DMS153 (cell line): ENCODE measurements at regions not wholly inside any gene's neighbourhood (a gene's known extent, or its start where the extent isn't known, plus 50 kb on each side); places are given as distances from the start of the nearest gene placed in this dataset.
"Not testable (repeated sequence)": the region's sequence is repeated elsewhere in the genome, so short reads cannot be mapped to it uniquely, and the experiment has no call there.

Experiments
- DNase-seq: peaks from one replicate; lab custom pipeline; 2025; lab: John Stamatoyannopoulos, UW

DNA sequence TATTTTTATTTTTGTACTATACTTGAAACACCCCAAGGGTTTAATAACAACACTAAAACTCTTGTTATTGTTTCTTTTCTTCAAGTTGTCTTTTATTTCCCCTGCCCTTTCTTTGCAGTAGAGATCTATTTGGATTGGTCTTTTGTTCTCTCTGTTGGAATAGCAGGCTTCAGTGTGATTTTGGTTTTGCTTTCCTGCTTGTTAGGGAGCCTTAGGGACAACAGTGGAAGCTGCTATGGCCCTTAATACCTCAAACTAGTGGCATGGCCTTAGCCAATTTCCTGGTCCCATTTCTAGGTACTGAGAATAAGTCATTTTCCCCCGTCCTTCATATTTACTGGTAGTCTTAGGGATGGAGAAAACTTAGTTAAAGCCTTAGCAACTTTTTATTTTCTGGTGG lies 535.4 kb upstream of the NDST4 start:
- no peak for DNase-seq

DNA sequence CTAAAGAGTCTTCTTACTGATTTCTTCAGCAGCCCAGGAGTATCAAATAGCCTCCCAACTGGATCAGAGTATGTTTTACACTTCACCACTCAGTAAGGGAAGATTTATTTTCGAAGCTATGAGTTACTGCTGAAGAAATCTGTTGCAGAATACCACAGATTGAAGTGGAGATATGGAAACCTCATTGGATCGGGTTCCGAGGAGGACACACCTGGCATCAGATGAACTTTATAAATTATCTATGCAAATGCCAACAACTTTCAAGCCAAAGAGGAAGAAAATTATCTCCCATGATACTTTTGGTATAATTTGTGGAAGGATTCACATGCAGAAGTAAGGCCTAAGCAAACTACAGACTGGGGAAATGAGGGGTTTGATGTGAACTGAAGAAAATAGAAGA lies 515.9 kb upstream of the NDST4 start:
- DNase-seq = no peak

DNA sequence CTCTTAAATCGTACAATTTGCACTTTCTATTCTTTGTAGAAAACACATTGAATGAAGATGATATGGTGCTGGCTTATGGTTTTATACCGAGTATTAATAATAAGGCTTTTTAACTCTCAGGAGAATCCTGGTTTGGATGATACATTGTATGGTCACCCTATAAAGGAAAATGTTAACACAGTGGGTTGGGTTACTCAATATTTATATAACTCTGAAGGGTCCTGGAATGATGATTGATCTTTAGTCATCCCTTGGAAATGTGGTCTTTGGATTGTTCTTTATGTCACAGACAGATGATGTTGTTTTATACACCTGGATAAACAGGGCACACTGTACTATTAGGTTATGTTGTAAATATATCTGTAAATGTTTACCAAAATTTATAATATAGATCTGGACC lies 496.2 kb upstream of the NDST4 start:
- DNase-seq = no peak

DNA sequence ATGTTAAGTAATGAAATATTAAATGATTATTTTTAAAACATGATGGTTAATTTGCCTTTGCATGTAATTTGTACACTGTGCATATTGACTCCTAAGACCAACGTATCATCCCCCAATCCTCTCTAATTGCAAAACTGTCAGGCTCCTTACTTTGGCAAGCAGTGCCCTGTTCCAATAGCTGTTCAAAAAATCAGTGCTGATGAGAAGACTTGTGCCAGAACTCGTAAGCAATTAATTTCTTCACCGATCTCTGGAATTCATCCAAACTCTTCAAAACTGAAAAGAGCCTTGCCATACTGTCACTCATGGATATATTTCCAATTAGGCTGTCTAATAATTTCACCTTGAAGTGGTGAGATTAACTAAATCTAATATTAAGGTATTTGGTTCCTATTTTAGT lies 493.9 kb upstream of the NDST4 start:
- DNase-seq = no peak

DNA sequence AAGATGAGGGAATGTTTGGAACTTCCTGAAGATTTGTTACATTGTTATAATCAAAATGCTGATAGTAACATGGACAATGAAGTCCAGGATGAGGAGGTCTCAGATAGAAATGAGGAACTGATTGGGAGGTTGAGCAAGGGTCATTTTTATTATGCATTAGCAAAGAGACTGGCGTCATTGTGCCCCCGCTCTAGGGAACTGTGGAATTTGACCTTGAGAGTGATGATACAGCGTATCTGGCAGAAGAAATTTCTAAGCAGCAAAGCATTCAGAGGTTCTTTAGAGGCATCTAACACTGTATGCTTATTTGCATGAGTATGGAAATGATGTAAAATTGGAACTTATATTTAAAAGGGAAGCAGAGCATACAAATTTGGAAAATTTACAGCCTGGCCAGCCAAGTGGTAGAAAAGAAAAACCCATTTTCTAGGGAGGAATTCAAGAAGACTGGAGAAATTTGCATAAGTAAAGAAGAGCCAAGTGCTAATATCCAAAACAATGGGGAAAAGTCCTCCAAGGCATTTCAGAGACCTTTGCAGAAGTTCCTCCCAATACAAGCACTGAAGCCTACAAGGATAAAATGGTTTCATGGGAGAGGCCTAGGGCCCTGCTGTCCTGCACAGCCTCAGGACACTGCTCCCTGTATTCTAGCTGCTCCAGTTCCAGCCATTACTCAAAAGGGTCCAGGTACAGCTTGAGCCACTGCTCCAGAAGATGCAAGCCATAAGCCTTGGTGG lies 483.0 kb upstream of the NDST4 start:
- DNase-seq = no peak

DNA sequence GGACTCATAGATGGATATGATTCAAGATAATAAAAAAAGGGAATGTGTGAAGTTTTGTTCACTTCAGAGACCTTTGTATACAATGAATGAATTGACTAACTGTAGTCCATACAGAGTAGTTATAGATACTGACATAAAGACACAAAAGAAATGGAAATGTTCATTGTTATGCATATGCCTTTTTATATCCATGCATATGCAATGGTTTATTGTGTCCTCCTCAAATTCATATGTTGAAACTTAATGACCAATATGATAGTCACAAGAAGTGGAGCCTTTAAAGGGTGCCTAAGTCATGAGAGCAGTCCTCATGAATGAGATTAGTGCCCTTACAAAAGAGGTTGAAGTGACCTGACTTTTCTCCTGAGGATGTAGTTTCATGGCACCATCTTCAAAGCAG lies 467.5 kb upstream of the NDST4 start:
- no peak for DNase-seq

DNA sequence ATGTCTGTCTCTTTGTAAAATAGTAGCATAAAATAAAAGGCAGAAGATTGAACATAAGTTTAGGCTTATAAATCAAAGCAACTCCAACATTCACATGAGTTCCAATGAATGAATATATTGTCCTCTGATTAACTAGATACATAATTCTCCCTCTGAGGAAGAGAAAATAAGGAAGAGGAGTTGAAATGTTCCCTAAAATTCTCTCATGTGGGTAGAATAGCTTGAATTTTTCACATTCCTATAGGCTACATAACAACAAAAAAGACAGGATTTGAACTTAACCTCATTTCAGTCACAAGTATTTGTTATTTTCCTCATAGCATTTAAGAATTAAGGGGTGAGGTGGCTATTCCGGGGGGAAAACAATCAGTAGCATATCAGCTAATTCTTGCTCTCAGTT lies 462.4 kb upstream of the NDST4 start:
- no peak for DNase-seq

DNA sequence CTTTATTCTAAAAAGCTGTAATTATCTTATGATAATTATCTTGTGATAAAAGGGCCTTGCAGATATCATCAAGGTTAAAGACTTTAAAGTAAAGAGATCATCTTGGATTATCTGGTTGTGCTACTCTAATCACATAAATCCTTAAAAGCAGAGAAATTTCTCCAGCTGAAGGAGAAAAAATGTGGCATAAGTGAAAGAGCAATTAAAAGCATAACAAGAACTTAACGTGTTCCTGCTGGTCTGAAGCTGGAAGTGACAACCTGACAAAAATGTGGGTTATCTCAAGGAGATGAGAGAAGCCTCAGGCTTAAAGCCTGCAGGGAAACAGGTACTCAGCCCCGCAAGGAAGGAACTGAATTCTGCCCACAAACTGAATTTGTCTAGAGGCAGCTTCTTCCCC lies 449.1 kb upstream of the NDST4 start:
- no peak for DNase-seq

DNA sequence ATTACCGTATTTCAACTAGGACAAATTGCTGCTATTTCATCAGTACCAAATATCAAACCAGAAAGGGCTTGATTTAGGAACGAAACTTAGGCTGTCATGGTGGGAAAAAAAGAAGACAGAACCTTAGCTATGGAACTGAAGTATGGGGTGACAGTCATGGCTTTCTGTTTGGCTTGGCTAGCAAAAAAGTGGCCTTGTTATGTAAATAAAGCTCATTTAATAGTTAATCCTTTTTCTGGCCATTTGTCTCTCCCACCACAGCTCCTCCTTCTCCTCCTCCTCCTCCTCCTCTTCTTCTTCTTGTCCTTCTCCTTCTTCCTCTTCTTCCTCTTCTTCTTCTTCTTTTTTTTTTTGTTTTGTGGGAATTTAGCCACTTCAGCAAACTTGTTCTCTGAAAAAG lies 434.7 kb upstream of the NDST4 start:
- DNase-seq = no peak

DNA sequence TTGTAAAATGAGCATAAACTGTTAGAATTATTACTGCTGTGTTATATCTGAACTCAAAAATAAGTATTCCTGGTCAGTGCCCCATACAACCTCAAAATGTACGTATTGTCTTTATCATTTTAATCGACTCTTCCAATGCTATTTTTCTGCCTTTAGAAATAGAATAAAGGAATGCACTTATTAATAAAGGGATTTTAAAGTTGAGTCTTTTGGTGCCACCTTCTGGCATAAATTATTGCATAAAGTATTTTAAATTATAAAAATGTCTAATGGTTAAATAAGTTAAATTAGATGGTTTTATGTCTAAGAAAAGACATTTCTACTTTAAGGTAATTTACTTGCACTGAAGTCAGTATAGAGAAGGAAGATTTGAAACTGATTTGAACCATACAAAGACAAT lies 424.0 kb upstream of the NDST4 start:
- peak; percentile 14 for DNase-seq

DNA sequence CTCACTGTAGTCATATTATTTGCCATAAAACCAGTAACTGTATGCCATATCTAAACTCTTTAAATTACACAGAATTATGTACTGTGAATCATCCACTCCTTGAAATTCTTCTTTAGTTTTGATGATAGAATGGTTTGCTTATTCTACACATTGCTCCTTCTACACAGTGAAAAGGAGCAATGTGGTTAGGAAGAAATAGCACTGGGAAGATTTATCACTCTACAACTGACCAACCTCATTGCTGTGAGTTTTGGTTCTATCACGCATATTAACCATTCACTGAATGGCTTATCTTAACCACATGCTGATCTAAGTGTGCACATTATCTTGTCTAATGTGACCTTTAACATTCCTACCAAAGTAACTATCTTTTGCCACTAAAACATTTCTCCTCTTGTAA lies 415.7 kb upstream of the NDST4 start:
- no peak for DNase-seq

DNA sequence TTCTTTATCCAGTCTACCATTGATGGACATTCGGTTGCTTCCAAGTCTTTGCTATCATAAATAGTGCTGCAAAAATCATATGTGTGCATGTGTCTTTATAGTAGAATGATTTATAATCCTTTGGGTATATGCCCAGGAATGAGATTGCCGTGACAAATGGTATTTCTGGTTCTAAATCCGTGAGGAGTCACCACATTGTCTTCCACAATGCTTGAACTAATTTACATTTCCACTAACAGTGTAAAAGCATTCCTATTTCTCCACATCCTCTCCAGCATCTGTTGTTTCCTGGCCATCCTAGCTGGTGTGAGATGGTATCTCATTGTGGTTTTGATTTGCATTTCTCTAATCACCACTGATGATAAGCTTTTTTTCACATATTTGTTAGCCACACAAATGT lies 406.1 kb upstream of the NDST4 start:
- DNase-seq = not testable (repeated sequence)

DNA sequence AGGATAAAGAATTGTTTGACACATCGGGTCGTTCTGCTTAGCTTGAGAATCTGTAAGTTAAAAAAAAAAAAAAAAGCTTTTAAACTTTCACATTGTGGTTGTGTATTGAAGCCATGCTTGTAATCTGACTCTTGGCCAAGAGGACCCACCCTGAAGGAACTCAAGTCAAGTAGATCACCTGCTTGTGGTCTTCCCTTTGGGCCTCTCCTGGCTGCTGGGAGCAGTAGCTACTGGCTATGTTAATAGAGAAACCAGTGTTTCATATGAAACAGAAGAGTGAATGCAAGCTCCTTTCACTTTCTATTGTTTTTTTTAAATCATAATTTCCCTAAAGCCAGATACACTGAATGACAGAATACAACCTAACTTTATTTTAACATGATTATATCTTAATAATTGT lies 402.4 kb upstream of the NDST4 start:
- DNase-seq = peak; percentile 11

DNA sequence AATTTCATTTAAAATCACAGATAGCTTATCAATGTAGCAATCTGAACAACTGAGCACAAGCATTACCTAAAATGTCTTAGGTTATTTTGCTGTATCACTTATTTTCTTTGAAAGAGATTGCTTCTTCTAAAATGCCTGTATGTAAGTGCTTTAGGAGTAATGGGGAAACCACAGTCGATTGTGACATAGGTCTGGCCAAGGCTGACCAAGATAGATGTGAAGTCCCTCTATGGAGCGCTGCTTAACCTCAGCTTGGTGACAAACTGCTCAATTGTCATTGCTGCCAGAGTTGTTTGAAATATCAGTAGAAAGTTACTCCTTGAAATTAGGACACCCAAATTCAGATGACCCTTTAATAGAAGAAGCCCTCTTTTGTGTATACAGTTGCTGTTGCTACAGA lies 401.9 kb upstream of the NDST4 start:
- no peak for DNase-seq

DNA sequence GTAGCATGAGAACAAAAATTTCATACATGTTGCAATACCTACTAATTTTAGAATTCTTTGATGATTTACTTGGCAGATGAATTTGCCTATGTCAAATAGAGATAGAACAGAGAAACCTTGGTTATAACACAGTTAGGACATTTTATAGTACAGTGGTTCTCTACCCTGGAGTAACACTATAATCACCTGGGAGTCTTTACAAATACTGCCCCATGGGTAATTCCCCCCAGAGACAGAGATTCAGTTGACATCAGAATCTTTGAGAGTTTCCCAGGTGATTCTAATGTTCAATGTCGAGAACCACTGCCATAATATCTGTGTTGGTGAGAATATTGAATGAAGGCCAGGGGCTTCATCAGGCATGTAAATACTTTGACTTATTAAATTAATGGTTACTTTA lies 401.3 kb upstream of the NDST4 start:
- DNase-seq = no peak

DNA sequence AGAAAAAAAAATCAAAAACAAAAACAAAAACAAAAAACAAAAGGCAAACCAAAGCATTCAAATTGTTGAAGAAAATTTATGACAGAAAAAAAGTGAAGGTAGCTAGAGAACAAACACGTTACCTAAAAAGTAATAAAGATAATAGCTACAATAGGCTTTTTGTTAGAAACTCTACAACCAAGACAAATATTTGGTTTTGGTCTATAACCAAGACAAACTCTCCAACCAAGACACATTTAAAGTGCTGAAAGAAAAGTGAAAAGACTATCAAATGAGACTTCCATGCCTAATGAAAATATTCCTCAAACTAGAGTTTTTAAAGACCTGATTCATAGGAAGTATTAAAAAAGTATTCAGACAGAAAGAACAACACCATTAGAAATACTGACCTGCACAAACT lies 391.9 kb upstream of the NDST4 start:
- DNase-seq = no peak

DNA sequence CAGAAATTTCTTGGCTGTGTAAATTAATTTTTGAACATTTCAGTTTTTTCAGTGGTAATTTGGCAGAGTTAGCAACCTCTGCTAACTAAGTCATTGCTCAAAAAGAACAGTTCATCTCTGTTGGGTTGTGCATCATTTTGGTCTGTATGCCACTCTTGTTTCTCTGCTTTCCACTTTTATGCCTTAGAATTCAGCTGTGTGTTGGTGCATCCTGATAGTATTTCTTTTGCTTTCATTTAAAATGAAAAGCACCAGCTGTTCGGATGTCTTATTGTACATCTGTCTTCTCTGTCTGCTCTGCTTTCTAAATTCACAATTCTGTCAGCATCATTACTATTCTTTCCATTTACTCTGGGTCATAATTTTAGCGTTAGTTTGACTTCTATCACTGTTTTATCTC lies 388.2 kb upstream of the NDST4 start:
- DNase-seq = no peak

DNA sequence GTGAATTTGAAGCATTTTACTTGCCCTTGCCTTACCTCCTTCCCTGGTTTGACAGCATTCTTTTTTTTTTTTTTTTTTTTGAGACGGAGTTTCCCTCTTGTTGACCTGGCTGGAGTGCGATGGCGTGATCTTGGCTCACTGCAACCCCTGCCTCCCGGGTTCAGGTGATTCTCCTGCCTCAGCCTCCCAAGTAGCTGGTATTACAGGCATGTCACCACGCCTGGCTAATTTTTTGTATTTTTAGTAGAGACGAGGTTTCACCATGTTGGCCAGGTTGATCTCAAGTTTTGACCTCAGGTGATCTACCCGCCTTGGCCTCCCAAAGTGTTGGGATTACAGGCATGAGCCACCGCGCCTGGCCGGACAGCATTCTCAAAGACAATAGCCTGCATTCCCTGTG lies 380.4 kb upstream of the NDST4 start:
- not testable (repeated sequence) for DNase-seq

DNA sequence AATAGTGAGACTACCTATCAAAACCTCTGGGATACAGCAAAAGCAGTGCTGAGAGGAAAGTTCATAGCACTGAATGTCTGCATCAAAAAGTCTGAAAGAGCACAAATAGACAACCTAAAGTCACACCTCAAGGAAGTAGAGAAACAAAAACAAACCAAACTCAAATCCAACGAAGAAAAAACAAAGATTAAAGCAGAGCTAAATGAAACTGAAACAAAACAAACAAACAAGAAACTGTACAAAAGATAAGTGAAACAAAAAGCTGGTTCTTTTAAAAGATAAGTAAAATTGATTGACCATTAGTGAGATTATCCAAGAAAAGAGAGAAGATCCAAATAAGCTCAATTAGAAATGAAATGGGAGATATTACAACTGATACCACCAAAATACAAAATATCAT lies 378.3 kb upstream of the NDST4 start:
- no peak for DNase-seq

DNA sequence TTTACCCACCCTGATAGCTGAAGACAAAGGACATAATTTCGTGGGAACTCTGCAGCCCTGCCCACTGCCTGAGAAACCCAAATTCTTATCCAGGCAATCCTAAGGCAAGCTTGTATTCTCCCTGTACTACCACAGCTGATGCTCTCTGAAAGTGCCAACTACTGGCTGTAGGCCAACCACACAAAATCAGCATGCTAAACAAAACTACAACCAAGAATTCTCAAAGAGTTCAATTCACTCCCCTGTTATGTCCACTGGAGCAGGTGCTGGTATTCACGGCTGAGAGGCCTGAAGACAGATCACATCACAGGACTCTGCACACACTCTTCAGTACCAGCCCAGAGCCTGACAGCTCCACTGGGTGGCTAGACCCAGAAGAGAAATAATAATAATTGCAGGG lies 375.9 kb upstream of the NDST4 start:
- no peak for DNase-seq

DNA sequence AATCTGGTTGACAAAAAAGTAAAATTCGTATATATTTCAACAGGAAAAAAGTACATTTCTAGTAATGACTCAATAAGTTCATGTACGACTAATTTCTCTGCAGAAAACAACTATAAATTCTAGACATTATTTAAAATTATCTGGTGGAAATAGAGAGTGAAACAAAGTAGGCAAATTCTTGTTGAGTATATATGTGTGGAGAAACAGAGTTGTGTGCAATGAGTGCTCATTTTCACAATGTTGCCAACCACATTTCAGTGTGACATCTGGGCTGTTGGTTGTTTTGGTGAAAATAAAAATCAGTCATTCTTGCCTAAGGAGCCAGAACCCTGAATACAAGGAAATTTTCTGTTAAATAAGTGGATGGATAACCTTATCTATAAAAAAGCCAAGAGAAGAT lies 372.0 kb upstream of the NDST4 start:
- DNase-seq = no peak

DNA sequence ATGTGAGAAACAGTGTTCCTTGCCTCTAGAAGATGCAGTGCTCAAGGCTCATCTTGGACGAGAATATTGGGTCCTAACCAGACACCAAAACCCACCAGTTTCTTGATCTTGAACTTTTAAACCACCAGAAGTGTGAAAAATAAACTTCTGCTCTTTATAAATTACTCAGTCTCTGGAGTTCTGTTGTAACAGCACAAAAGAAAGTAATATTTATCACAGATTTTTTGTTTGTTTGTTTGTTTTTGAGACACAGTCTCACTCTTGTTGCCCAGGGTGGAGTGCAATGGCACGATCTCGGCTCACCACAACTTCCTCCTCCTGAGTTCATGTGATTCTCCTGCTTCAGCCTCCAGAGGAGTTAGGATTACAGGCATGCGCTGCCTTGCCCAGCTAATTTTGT lies 371.1 kb upstream of the NDST4 start:
- DNase-seq = no peak

DNA sequence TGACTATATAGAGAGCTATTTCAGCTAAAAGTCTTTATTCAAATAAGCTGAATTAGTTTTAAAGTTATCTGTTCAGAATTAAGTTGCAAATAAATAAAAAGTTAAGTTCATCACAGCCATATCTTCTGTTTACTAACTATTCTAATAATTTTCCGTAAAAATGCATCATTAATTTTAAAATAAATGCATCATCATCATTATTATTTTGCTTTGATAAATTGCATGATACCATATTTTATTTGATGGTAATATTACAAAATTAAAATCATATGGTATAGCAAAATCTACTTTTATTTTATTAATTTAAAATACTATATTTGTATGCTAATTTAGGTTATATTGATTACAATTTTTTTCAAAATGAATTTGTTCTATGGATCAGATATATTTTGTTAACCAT lies 357.3 kb upstream of the NDST4 start:
- no peak for DNase-seq

DNA sequence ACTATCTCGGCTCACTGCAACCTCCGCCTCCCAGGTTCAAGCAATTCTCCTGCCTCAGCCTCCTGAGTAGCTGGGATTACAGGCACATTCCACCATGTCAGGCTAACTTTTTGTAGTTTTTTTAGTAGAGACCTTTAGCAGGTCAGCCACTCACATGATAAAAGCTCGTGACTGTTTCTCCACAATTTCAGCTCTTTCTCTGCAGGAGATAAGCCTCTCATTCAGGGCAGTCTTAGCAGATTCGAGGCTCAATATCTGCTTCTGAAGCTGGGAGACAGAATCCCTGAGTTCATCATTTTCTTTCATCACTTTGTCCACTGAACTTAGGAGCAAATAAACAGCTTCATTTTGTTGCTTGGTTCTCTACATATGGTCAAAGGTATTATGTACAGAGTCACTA lies 345.9 kb upstream of the NDST4 start:
- DNase-seq = not testable (repeated sequence)

DNA sequence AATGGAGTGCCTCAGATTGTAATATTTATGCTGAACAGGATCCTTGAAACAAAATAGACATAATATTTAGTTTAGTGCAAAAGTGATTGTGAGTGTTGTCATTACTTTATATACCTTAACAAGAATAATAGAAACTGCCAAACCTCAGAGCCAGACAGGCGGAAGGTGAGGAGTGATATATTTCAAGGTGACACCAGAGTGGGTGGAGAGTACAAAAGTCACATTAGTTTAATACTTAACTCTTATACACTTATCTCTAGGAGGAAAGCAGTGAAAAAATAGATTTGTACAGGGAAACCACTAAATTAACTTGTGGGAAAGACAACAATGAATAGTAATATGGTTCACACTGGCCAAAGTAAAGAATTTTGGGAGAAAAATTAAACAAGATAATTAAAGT lies 342.8 kb upstream of the NDST4 start:
- no peak for DNase-seq
